ENCODE measurements at regions not wholly inside any gene's neighbourhood (a gene's known extent, or its start where the extent isn't known, plus 50 kb on each side); places are given as distances from the start of the nearest gene placed in this dataset.

- no peak overlapping the region for H3K27ac ChIP-seq (ENCODE audit: low read depth, low read length)
Observed at GRCh38 chr11:127115844-127116243, 115.3 kb upstream of the KIRREL3 start.

DNA sequence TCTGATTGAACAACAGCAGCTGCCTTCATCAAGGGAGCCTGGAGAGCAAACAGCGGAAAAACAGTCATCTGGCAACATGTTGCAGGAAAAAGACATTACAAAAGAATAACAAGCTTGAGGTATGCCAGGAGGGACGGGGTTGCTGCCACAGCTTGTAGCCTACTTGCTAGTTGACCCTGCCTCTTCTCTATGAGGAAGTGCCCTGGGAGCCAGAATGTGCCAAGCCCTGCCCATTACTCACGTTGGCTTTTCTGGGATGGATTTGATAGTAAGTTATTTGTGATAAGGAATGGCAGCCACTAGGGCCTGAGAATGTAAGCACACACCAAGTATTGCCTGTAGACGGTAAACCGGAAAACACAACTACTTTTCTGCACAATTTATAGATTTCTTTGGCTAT, 113.5 kb upstream of the KIRREL3 start:
- Histone ChIP-seq H3K9me2 (replicated peaks; ENCODE audit: control insufficient read depth, low read length) (no peaks in the 10 kb centered on the region), H3K27ac (ENCODE audit: low read depth, low read length) (no peak overlapping the region), H3K27me3 (ENCODE audit: control insufficient read depth, low read length) (no peaks in the 10 kb centered on the region), H3K4me2 (ENCODE audit: low read length) (no peak overlapping the region), H3K36me3 (ENCODE audit: control insufficient read depth, low read length) (no peaks in the 10 kb centered on the region), H3K79me2 (ENCODE audit: control insufficient read depth, low read length) (no peaks in the 10 kb centered on the region), H3K4me1 (ENCODE audit: control insufficient read depth, low read length) (no peaks in the 10 kb centered on the region), H3K9me3 (ENCODE audit: control insufficient read depth, insufficient read depth, low read length) (no peaks in the 10 kb centered on the region), H3F3A (ENCODE audit: control insufficient read depth, insufficient read depth) (no peaks in the 10 kb centered on the region), H3K4me3 (ENCODE audit: low read length) (no peak overlapping the region), H4K20me1 (ENCODE audit: control insufficient read depth, insufficient read depth, low read depth, low read length) (no peaks in the 10 kb centered on the region)
- no peak for TF ChIP-seq EZH2phosphoT487 (IDR thresholded peaks at IDR 0.05; ENCODE audit: borderline replicate concordance, low read length)
- no peak for TF ChIP-seq CTCF (IDR thresholded peaks at IDR 0.05; ENCODE audit: low read depth, low read length, poor library complexity, severe bottlenecking)

More at GRCh38 chr11:127115844-127116243, 115.3 kb upstream of the KIRREL3 start:
- H3K4me3 ChIP-seq (ENCODE audit: low read length), result no peak overlapping the region
- TF ChIP-seq EZH2phosphoT487 (IDR thresholded peaks at IDR 0.05; ENCODE audit: borderline replicate concordance, low read length) (no peak), CTCF (IDR thresholded peaks at IDR 0.05; ENCODE audit: low read depth, low read length, poor library complexity, severe bottlenecking) (no peak)
- no peaks in the 10 kb centered on the region for H3F3A ChIP-seq (ENCODE audit: control insufficient read depth, insufficient read depth)
- H3K79me2 ChIP-seq (ENCODE audit: control insufficient read depth, low read length), result no peaks in the 10 kb centered on the region
- H3K4me1 ChIP-seq (ENCODE audit: control insufficient read depth, low read length), result no peaks in the 10 kb centered on the region
- H3K4me2 ChIP-seq (ENCODE audit: low read length), result no peak overlapping the region
- H3K9me3 ChIP-seq (ENCODE audit: control insufficient read depth, insufficient read depth, low read length), result no peaks in the 10 kb centered on the region
- no peaks in the 10 kb centered on the region for H4K20me1 ChIP-seq (ENCODE audit: control insufficient read depth, insufficient read depth, low read depth, low read length)
- H3K27me3 ChIP-seq (ENCODE audit: control insufficient read depth, low read length), result no peaks in the 10 kb centered on the region
- no peaks in the 10 kb centered on the region for H3K9me2 ChIP-seq (replicated peaks; ENCODE audit: control insufficient read depth, low read length)
- H3K36me3 ChIP-seq (ENCODE audit: control insufficient read depth, low read length), result no peaks in the 10 kb centered on the region

- Histone ChIP-seq H3K4me3 (ENCODE audit: low read length) (no peak overlapping the region), H3K4me2 (ENCODE audit: low read length) (no peak overlapping the region), H3F3A (ENCODE audit: control insufficient read depth, insufficient read depth) (no peaks in the 10 kb centered on the region), H4K20me1 (ENCODE audit: control insufficient read depth, insufficient read depth, low read depth, low read length) (no peaks in the 10 kb centered on the region), H3K36me3 (ENCODE audit: control insufficient read depth, low read length) (no peaks in the 10 kb centered on the region), H3K9me3 (ENCODE audit: control insufficient read depth, insufficient read depth, low read length) (no peaks in the 10 kb centered on the region), H3K27me3 (ENCODE audit: control insufficient read depth, low read length) (no peaks in the 10 kb centered on the region), H3K4me1 (ENCODE audit: control insufficient read depth, low read length) (no peaks in the 10 kb centered on the region), H3K27ac (ENCODE audit: low read depth, low read length) (no peak overlapping the region), H3K79me2 (ENCODE audit: control insufficient read depth, low read length) (no peaks in the 10 kb centered on the region), H3K9me2 (replicated peaks; ENCODE audit: control insufficient read depth, low read length) (no peaks in the 10 kb centered on the region)
- TF ChIP-seq EZH2phosphoT487 (IDR thresholded peaks at IDR 0.05; ENCODE audit: borderline replicate concordance, low read length), result no peak
- no peak for TF ChIP-seq CTCF (IDR thresholded peaks at IDR 0.05; ENCODE audit: low read depth, low read length, poor library complexity, severe bottlenecking)
Observed at GRCh38 chr11:127110542-127110941, 110.0 kb upstream of the KIRREL3 start.

All from DOHH2 (cell line).